Heart left ventricle (tissue), 16 donors: ENCODE measurements at regions not wholly inside any gene's neighbourhood (a gene's known extent, or its start where the extent isn't known, plus 50 kb on each side); places are given as distances from the start of the nearest gene placed in this dataset.

Experiments used
- ATAC-seq, 4 donors: fragments of 200-7000 bp; cut with Tn5 transposase; one replicate each; pipeline ENCODE4 v1.9.1; 2020 to 2022; ENCODE audit warnings: moderate library complexity in 4 of 4, mild to moderate bottlenecking in 3 of 4, moderate number of reproducible peaks in 1 of 4
- DNase-seq, 5 donors: peaks; one replicate each; pipeline ENCODE4 v3.0.0-alpha.2; 2020
- H3K27ac ChIP-seq, 12 donors: fragments of 200-600 bp; sonication (generic) in 4 of 12; one replicate each; pipeline versions ENCODE4 v1.5.0 to v1.8.0; 2016 to 2022; ENCODE audit warnings: mild to moderate bottlenecking in 2 of 12
- H3K27me3 ChIP-seq, 9 donors: fragments of 200-600 bp; sonication (generic) in 2 of 9; one replicate each; pipeline versions ENCODE4 v1.5.1 to v1.8.0; 2016 to 2022; ENCODE audit warnings: mild to moderate bottlenecking in 3 of 9
- H3K36me3 ChIP-seq, 9 donors: fragments of 200-600 bp; sonication (generic) in 2 of 9; one replicate each; pipeline versions ENCODE4 v1.5.0 to v1.8.0; 2018 to 2022; ENCODE audit warnings: mild to moderate bottlenecking in 2 of 9
- H3K4me1 ChIP-seq, 12 donors: fragments of 200-600 bp; sonication (generic) in 4 of 12; one replicate each; pipeline versions ENCODE4 v1.5.0 to v1.8.0; 2016 to 2022; ENCODE audit warnings: mild to moderate bottlenecking in 3 of 12
- H3K4me3 ChIP-seq, 12 donors: fragments of 200-600 bp; sonication (generic) in 4 of 12; one replicate each; pipeline versions ENCODE4 v1.5.0 to v1.8.0; 2017 to 2022; ENCODE audit warnings: mild to moderate bottlenecking in 9 of 12, moderate library complexity in 4 of 12
- H3K9me3 ChIP-seq, 12 donors: fragments of 200-600 bp; sonication (generic) in 4 of 12; one replicate each; pipeline versions ENCODE4 v1.5.0 to v1.8.0; 2016 to 2022; ENCODE audit warnings: mild to moderate bottlenecking in 1 of 12
- POLR2A ChIP-seq, 2 donors: fragments of 450-650 bp; IDR thresholded peaks; one replicate each; pipeline ENCODE4 v1.6.1; 2017; ENCODE audit warnings: antibody characterized with exemption in 2 of 2, mild to moderate bottlenecking in 2 of 2, moderate library complexity in 2 of 2
- WGBS, 4 donors: extraction: QIAGEN DNeasy Blood & Tissue Kit in 2 of 4; methylation state at CpG; one replicate each; pipeline versions ENCODE4 v1.1.5 to v1.1.7; 2013 to 2018; 5-methylcytosine and 5-hydroxymethylcytosine counted together
- intact Hi-C, 10 donors: fragments of 100-400 bp; cut with DNase I; formaldehyde crosslinking; loops; one replicate each; pipeline versions ENCODE4 v1.11.1 to v1.14.2; 2022
- TF ChIP-seq, protein P1 (sequence below), 12 donors: fragments of 200-600 bp; sonication (generic) in 4 of 12; IDR thresholded peaks; one replicate each; pipeline versions ENCODE4 v1.5.0 to v1.8.0; 2018 to 2022; ENCODE audit warnings: antibody characterized with exemption in 12 of 12, mild to moderate bottlenecking in 5 of 12
- donor health status: ischemic (EF 13 %, LVEDD 7.1; RV severe dilation, severe dysfunction).
- donor health status: healthy with polysubstance abuse.
- donor health status: DM: no; HTN: yes; CAD: no.
- donor health status: DM: no; HTN: no; CAD: no.
- donor health status: ischemic (EF 25% LVEDD 6.9; RV normal size, moderate dysfunction).
- donor health status: ischemic (EF 25% LVEDD 5.7; RV mildly dilated, moderate dysfunction).
- donor health status: healthy.
- donor health status: DM: yes; HTN: yes; CAD: no.
- donor health status: ischemic (EF 35%, LVEDD 5.7; RV mildly dilated, moderate dysfunction).
- donor health status: nonischemic (EF 11% LVEDD 7.7; RV severe dilation, severe dysfunction).
- donor health status: DM: yes; HTN: yes; CAD: no.
- donor health status: PGD.
- donor health status: ischemic (EF 29% LVEDD 5.4; RV normal size, mild dysfunction).
- donor health status: nonischemic (EF 23%, LVEDD 6.1; RV moderate dilation, normal function).

DNA sequence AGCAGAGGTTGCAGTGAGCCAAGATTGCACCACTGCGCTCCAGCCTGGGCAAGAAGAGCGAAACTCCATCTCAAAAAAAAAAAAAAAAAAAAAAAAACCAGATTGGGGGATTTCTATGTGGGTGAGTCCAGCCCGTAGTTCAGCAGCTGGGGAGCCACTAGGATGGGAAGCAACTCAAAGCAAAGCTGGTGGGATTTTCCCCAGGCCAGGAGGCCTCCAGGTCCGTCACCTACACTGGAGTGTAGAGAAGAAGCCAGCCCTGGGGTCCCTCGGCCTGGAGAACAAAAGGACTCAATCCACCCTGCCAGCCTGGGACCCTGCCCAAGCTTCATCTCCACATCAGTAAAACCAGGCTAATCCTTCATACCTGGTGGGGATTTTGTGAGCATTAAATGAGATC lies 121.3 kb upstream of the CACNA1A start:
- Histone ChIP-seq H3K4me3 (no peak overlapping the region), H3K4me1 (no peaks in the 10 kb centered on the region), H3K36me3 (no peaks in the 10 kb centered on the region), H3K27ac (no peak overlapping the region), H3K27me3 (peaks cover 0 to 62% (median 32%) of the 10 kb centered on the region in 9 donors), H3K9me3 (no peaks in the 10 kb centered on the region)
- WGBS, 4 donors = 72 to 78% (median 75%) methylated on average over 5 of the region's 5 CpGs
- ATAC-seq = no peak
- TF ChIP-seq, protein P1, sequence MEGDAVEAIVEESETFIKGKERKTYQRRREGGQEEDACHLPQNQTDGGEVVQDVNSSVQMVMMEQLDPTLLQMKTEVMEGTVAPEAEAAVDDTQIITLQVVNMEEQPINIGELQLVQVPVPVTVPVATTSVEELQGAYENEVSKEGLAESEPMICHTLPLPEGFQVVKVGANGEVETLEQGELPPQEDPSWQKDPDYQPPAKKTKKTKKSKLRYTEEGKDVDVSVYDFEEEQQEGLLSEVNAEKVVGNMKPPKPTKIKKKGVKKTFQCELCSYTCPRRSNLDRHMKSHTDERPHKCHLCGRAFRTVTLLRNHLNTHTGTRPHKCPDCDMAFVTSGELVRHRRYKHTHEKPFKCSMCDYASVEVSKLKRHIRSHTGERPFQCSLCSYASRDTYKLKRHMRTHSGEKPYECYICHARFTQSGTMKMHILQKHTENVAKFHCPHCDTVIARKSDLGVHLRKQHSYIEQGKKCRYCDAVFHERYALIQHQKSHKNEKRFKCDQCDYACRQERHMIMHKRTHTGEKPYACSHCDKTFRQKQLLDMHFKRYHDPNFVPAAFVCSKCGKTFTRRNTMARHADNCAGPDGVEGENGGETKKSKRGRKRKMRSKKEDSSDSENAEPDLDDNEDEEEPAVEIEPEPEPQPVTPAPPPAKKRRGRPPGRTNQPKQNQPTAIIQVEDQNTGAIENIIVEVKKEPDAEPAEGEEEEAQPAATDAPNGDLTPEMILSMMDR (IDR thresholded peaks at IDR 0.05) = no peak
- no peak for TF ChIP-seq POLR2A (IDR thresholded peaks at IDR 0.05)
- intact Hi-C loops = no loop called here
- DNase-seq = no peak

DNA sequence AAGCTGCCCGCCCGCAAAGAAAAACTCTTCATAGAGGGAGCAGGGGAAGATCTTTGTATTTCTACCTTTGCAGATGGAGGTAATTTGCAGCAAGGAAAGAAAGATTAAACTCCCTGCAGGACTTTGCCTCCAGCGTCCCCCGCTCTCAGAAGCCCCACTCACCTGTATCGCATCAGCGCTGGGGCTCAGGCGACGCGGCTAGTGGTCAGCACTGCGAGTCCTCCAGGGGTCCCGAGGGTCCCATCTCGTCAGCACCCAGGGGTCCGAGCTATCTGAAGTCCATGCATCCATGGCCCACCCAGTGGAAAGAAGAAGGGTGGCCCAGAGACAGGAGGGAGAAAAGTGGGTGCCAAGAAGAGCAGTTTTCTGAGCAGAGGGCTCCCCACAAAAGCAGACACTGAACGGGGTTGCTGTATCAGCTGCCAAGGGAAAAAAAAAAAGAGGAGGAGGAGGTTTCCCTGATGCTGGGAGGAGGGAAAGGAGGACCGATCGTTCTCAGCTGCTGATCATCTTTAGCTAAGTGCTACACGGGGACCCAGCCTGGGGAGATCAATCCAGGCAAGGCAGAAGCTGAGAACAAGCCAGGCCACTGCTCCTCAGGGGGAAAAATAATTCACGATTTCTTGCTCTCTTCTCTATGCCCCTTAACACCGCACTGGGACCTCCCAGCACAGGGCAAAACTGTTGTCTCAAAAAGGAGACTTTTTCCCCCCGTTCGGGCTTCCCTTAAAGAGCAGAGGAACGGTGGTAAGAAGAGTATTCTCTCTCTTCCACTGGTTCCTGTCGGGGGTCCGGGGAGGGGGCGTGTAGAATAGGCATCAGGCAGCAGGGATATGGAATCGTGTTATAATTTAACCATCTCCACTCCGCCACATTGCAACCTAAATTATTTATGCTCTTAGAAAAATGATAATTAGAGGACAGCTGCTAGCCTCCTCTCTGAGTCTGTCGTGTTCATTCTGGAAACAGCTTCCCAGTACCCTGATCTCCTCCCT lies 117.7 kb upstream of the CACNA1A start:
- TF ChIP-seq POLR2A (IDR thresholded peaks at IDR 0.05) = no peak
- TF ChIP-seq, protein P1 (IDR thresholded peaks at IDR 0.05) = no peak
- no peak overlapping the region for H3K4me3 ChIP-seq

DNA sequence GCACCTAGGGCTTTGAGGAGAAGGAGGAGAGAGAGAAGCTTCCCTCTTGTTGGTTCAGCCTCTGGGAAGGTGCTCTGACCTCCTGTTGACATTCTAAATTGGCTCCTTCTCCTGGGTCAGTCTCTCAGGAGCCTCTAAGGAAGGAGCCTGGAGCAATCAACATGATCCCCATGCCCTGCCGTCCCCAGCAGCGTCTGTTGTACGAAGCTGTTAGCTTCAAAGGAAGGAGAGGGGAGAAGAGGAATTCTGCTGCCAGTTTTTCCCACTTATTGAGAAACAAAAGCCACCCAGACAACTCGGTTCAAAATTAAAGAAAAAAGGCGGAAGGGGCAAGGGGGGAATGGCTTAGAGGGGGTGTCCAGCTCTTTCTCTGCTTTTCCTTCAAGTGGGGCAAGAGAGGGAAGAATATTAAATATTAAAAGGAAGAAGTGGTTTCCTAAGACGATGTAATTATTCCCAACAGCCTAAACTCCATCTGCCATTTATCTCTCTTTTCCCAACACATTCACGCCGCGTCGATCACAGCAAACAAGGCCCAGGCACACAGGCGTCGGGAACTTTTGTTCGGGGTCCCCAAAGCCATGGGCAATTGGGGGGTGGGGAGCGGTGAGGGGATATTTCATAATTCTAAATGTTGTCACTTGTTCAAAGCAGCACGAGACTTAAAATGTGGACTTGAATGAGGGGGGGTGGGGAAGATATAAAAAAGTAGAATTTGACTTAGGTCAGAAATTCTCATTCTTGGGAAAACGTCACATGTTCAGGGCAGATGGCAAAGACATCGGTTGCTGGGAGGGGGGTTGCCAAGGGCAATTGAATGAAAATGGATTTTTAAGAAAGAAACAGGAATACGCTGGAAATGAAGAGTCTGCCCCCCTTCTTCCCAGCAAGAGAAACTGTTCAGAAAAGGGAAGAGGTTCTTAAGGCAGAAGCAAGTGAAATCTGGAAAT lies 116.8 kb upstream of the CACNA1A start:
- TF ChIP-seq, protein P1 (IDR thresholded peaks at IDR 0.05) = no peak
- no peak for TF ChIP-seq POLR2A (IDR thresholded peaks at IDR 0.05)
- no peak for ATAC-seq
- no peaks in the 10 kb centered on the region for H3K9me3 ChIP-seq
- WGBS, 4 donors = 34 to 35% (median 35%) methylated on average over 18 of the region's 18 CpGs
- H3K36me3 ChIP-seq = no peaks in the 10 kb centered on the region
- H3K27me3 ChIP-seq = peaks cover 0 to 62% (median 26%) of the 10 kb centered on the region in 9 donors
- H3K4me1 ChIP-seq = no peaks in the 10 kb centered on the region
- intact Hi-C loops = no loop called here
- DNase-seq = no peak
- no peak overlapping the region for H3K27ac ChIP-seq
- no peak overlapping the region for H3K4me3 ChIP-seq

More for the DNA sequence above, 117.7 kb upstream of the CACNA1A start:
- no peaks in the 10 kb centered on the region for H3K4me1 ChIP-seq
- DNase-seq (no peak), ATAC-seq (no peak)
- H3K27me3 ChIP-seq = peaks cover 0 to 67% (median 32%) of the 10 kb centered on the region in 9 donors
- WGBS, 4 donors = 27 to 37% (median 31%) methylated on average over 28 of the region's 28 CpGs
- no peaks in the 10 kb centered on the region for H3K36me3 ChIP-seq
- H3K27ac ChIP-seq = no peak overlapping the region
- no peaks in the 10 kb centered on the region for H3K9me3 ChIP-seq
- intact Hi-C loops = no loop called here

DNA sequence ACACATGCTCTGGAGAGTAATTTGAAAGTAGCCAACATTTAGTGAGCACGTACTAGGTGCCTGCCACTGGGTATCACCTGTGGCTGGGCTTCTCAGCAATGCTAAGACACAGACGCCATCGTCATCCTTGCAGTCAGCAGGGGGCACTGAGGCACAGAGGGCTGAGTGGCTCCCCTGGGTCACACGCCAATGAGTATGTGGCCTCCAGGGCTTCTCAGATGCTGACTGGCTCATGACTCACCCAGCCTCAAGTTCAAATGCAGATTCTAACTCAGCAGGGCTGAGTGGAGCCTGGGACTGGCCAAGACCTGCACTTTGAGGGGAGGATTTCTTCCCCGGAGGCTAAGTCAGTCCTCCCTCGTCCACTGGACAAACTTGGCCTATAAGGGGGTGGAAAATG lies 115.1 kb upstream of the CACNA1A start:
- DNase-seq (no peak), ATAC-seq (no peak)
- no peaks in the 10 kb centered on the region for H3K36me3 ChIP-seq
- 65 to 72% (median 66%) methylated on average over 6 of the region's 6 CpGs for WGBS, 4 donors
- TF ChIP-seq, protein P1 (IDR thresholded peaks at IDR 0.05) = no peak
- no peak for TF ChIP-seq POLR2A (IDR thresholded peaks at IDR 0.05)
- H3K4me1 ChIP-seq = no peaks in the 10 kb centered on the region
- no peaks in the 10 kb centered on the region for H3K9me3 ChIP-seq
- intact Hi-C loops = no loop called here
- no peak overlapping the region for H3K27ac ChIP-seq
- peaks cover 0 to 61% (median 26%) of the 10 kb centered on the region in 9 donors for H3K27me3 ChIP-seq
- H3K4me3 ChIP-seq = no peak overlapping the region
